H1 (cell line): ENCODE measurements at regions not wholly inside any gene's neighbourhood (a gene's known extent, or its start where the extent isn't known, plus 50 kb on each side); places are given as distances from the start of the nearest gene placed in this dataset.
A peak's percentile ranks its signal among the peaks of the same experiment; 100 is the strongest.

Experiments used
- CTCF ChIA-PET: fragments of 300-600 bp; sonication (Branson Sonifier 250); formaldehyde crosslinking; loops from one replicate; lab custom pipeline; 2021; ENCODE audit not compliant: partially characterized antibody; lab: Charles Lee
- POLR2A ChIA-PET: fragments of 300-600 bp; sonication (Branson Sonifier 250); formaldehyde crosslinking; loops from one replicate; lab custom pipeline; 2021; ENCODE audit warnings: inconsistent platforms; ENCODE audit not compliant: partially characterized antibody; lab: Charles Lee
- DNase-seq, 2 experiments: peaks; one replicate each; pipeline versions ENCODE4 v3.0.0 to v3.0.0-alpha.2; 2010 to 2022; ENCODE audit warnings: low spot score in 2 of 2, low read depth in 1 of 2, mixed read lengths in 1 of 2
- FAIRE-seq: peaks from 2 replicates; lab custom pipeline; 2011; peaks lifted over from hg19 to GRCh38; lab: Jason Lieb, UNC
- H2AFZ ChIP-seq: 2 replicates; pipeline ENCODE4 v1.8.1; 2012; ENCODE audit warnings: low read length, inconsistent platforms
- H2AK5ac ChIP-seq: 2 replicates; pipeline ENCODE4 v1.6.1; 2013; ENCODE audit warnings: low read depth, low read length
- H2BK120ac ChIP-seq: replicated peaks from 2 replicates; pipeline ENCODE3; 2013; ENCODE audit warnings: low read depth, low read length, inconsistent platforms
- H2BK12ac ChIP-seq: 2 replicates; pipeline ENCODE4 v1.6.1; 2013; ENCODE audit warnings: low read depth, low read length
- H2BK15ac ChIP-seq: 2 replicates; pipeline ENCODE4 v1.6.1; 2013; ENCODE audit warnings: low read length
- H2BK20ac ChIP-seq: 2 replicates; pipeline ENCODE4 v1.6.1; 2013; ENCODE audit warnings: low read length
- H2BK5ac ChIP-seq: 2 replicates; pipeline ENCODE4 v1.6.1; 2013; ENCODE audit warnings: low read depth, low read length
- H3K14ac ChIP-seq: 2 replicates; pipeline ENCODE4 v1.6.1; 2013; ENCODE audit warnings: inconsistent platforms; ENCODE audit not compliant: insufficient read length
- H3K18ac ChIP-seq: 2 replicates; pipeline ENCODE4 v1.6.1; 2013; ENCODE audit warnings: low read length; ENCODE audit errors: extremely low read depth
- H3K23ac ChIP-seq: 2 replicates; pipeline ENCODE4 v1.6.1; 2013; ENCODE audit warnings: inconsistent platforms; ENCODE audit not compliant: insufficient read length
- H3K23me2 ChIP-seq: 2 replicates; pipeline ENCODE4 v1.6.1; 2013; ENCODE audit warnings: low read depth, low read length
- H3K27ac ChIP-seq: 2 replicates; pipeline ENCODE4 v1.6.1; 2011; ENCODE audit warnings: low read depth, low read length, inconsistent platforms
- H3K27me3 ChIP-seq, 4 experiments: replicated peaks in 1 of 4; 1 replicate in 1 of 4; 2 replicates in 3 of 4; pipeline versions ENCODE4 v1.6.1 to v1.8.1; 2011 to 2013; ENCODE audit warnings: low read length in 3 of 4, mild to moderate bottlenecking in 3 of 4, inconsistent platforms in 2 of 4, mixed read lengths in 2 of 4, moderate library complexity in 1 of 4; ENCODE audit not compliant: control insufficient read depth in 3 of 4, insufficient read depth in 3 of 4; ENCODE audit errors: extremely low read depth in 1 of 4
- H3K36me3 ChIP-seq, 4 experiments: 2 replicates each; pipeline versions ENCODE4 v1.6.1 to v1.8.1; 2011 to 2013; ENCODE audit warnings: mild to moderate bottlenecking in 4 of 4, low read length in 3 of 4, moderate library complexity in 2 of 4, control low read depth in 1 of 4, inconsistent platforms in 1 of 4; ENCODE audit not compliant: insufficient read depth in 4 of 4, control insufficient read depth in 2 of 4
- H3K4ac ChIP-seq: replicated peaks from 2 replicates; pipeline ENCODE3; 2013; ENCODE audit warnings: low read length, low read depth, mixed read lengths, inconsistent platforms; ENCODE audit not compliant: insufficient read length
- H3K4me1 ChIP-seq, 4 experiments: replicated peaks in 1 of 4; 1 replicate in 1 of 4; 2 replicates in 3 of 4; pipeline versions ENCODE4 v1.6.1 to v1.8.1; 2011 to 2013; ENCODE audit warnings: low read length in 3 of 4, inconsistent platforms in 2 of 4, mixed read lengths in 1 of 4; ENCODE audit not compliant: insufficient read depth in 4 of 4, control insufficient read depth in 3 of 4
- H3K4me2 ChIP-seq, 2 experiments: 2 replicates each; pipeline versions ENCODE4 v1.6.1 to v1.8.1; 2011 to 2013; ENCODE audit warnings: low read depth in 2 of 2, low read length in 2 of 2, control low read depth in 1 of 2, inconsistent platforms in 1 of 2, mild to moderate bottlenecking in 1 of 2; ENCODE audit not compliant: insufficient read depth in 1 of 2
- H3K4me3 ChIP-seq, 4 experiments: fragments of 200-600, 300-600 bp in 1 of 4; sonication (generic), shearing (Covaris generic), sonication (Bioruptor Twin) in 1 of 4; 2 replicates each; pipeline versions ENCODE4 v1.5.1 to v1.8.1; 2011 to 2016; ENCODE audit warnings: low read length in 4 of 4, low read depth in 3 of 4, control low read depth in 2 of 4, inconsistent platforms in 2 of 4, mild to moderate bottlenecking in 2 of 4, mixed read lengths in 1 of 4, moderate library complexity in 1 of 4; ENCODE audit not compliant: insufficient read depth in 2 of 4; ENCODE audit errors: extremely low read depth in 1 of 4
- H3K56ac ChIP-seq: replicated peaks from 2 replicates; pipeline ENCODE3; 2013; ENCODE audit warnings: low read depth, mild to moderate bottlenecking, mixed read lengths, low read length, inconsistent platforms; ENCODE audit not compliant: insufficient read length
- H3K79me1 ChIP-seq: 2 replicates; pipeline ENCODE4 v1.6.1; 2013; ENCODE audit warnings: low read depth, low read length, control low read depth
- H3K79me2 ChIP-seq, 2 experiments: 2 replicates each; pipeline versions ENCODE4 v1.6.1 to v1.8.1; 2012 to 2013; ENCODE audit warnings: low read length in 2 of 2, mild to moderate bottlenecking in 2 of 2, inconsistent platforms in 1 of 2; ENCODE audit not compliant: insufficient read depth in 2 of 2, control insufficient read depth in 1 of 2
- H3K9ac ChIP-seq, 4 experiments: replicated peaks in 1 of 4; 1 replicate in 1 of 4; 2 replicates in 3 of 4; pipeline versions ENCODE4 v1.6.1 to v1.8.1; 2011 to 2013; ENCODE audit warnings: low read depth in 3 of 4, low read length in 3 of 4, control low read depth in 2 of 4, mild to moderate bottlenecking in 2 of 4, moderate library complexity in 2 of 4, inconsistent platforms in 1 of 4; ENCODE audit errors: extremely low read depth in 1 of 4
- H3K9me3 ChIP-seq, 2 experiments: 2 replicates each; pipeline versions ENCODE4 v1.6.1 to v1.8.1; 2012 to 2013; ENCODE audit warnings: mild to moderate bottlenecking in 2 of 2, moderate library complexity in 2 of 2, control low read depth in 1 of 2, inconsistent platforms in 1 of 2, low read depth in 1 of 2, low read length in 1 of 2, mixed read lengths in 1 of 2; ENCODE audit not compliant: insufficient read depth in 2 of 2
- H4K20me1 ChIP-seq, 2 experiments: replicated peaks in 1 of 2; 2 replicates each; pipeline versions ENCODE3 to v1.8.1; 2011 to 2013; ENCODE audit warnings: inconsistent platforms in 2 of 2, low read length in 2 of 2, mild to moderate bottlenecking in 1 of 2; ENCODE audit not compliant: insufficient read depth in 2 of 2, control insufficient read depth in 1 of 2
- H4K5ac ChIP-seq: 2 replicates; pipeline ENCODE4 v1.6.1; 2013; ENCODE audit warnings: low read length, low read depth, mixed read lengths, inconsistent platforms; ENCODE audit not compliant: insufficient read length
- H4K8ac ChIP-seq: 2 replicates; pipeline ENCODE4 v1.8.0; 2013; ENCODE audit warnings: mild to moderate bottlenecking, moderate library complexity, low read length, inconsistent platforms; ENCODE audit not compliant: insufficient read depth; ENCODE audit errors: extremely low read depth
- H4K91ac ChIP-seq: replicated peaks from 2 replicates; pipeline ENCODE3; 2013; ENCODE audit warnings: low read length, mixed read lengths, inconsistent platforms; ENCODE audit not compliant: insufficient read length
- CEBPB ChIP-seq: IDR thresholded peaks from 2 replicates; pipeline ENCODE4 v1.6.1; 2012; ENCODE audit warnings: low read depth, low read length
- KDM5A ChIP-seq: fragments of 200-600 bp; IDR thresholded peaks from 2 replicates; pipeline ENCODE4 v1.7.1; 2012; ENCODE audit warnings: mild to moderate bottlenecking, low read length, inconsistent platforms, mixed read lengths
- POLR2A ChIP-seq, 2 experiments: IDR thresholded peaks; 1 replicate in 1 of 2; 2 replicates in 1 of 2; pipeline ENCODE4 v1.6.1; 2011; ENCODE audit warnings: low read depth in 2 of 2, low read length in 2 of 2, mild to moderate bottlenecking in 2 of 2; ENCODE audit errors: control extremely low read depth in 1 of 2
- SAP30 ChIP-seq: fragments of 300-600 bp; sonication (generic); IDR thresholded peaks from 2 replicates; pipeline ENCODE4 v1.7.1; 2012; ENCODE audit warnings: low read length, moderate library complexity, mild to moderate bottlenecking, inconsistent platforms; ENCODE audit not compliant: insufficient read depth, insufficient replicate concordance
- SUZ12 ChIP-seq: fragments of 200-600 bp; sonication (generic); IDR thresholded peaks from 2 replicates; pipeline ENCODE4 v1.6.1; 2012; ENCODE audit warnings: mild to moderate bottlenecking, inconsistent platforms, low read length, moderate library complexity, mixed read lengths
- WGBS, 2 experiments: shearing (Covaris generic) in 1 of 2; methylation state at CpG; one replicate each; pipeline versions ENCODE4 v1.1.6 to v1.1.7; 2013 to 2015; ENCODE audit warnings: low lambda C conversion rate in 2 of 2, mixed read lengths in 2 of 2, inconsistent platforms in 1 of 2, low coverage in 1 of 2, missing lambda C conversion rate in 1 of 2; ENCODE audit not compliant: insufficient replicate concordance in 2 of 2, insufficient coverage in 1 of 2, insufficient read length in 1 of 2; ENCODE audit errors: extremely low coverage in 1 of 2, missing lambda C conversion rate in 1 of 2; 5-methylcytosine and 5-hydroxymethylcytosine counted together

DNA sequence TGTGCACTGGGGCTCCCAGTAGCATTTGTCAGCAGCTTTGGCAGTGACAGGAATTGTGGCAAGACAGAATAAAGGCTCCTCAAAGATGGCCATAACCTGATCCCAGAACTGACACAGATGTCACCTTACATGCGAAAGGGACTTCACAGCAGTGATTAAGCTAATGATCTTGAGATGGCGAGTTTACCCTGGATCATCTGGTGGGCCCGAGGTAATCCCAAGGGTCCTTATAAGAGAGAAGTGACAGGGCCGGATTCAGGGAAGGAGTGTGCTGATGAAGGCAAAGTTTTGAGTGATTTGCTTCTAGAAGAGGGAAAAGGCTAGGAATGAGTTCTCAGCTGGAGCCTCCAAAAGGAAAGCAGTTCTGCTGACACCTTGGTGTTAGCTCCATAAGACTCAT, 333.9 kb downstream of the LPIN1 start:
- no peaks in the 10 kb centered on the region for H3K23me2 ChIP-seq
- 79% methylated on average over 4 of the region's 4 CpGs; no CpG with 5 or more reads in 1 of the 2 experiments for WGBS, 2 experiments
- no peaks in the 10 kb centered on the region for H3K79me1 ChIP-seq
- H3K18ac ChIP-seq: peak overlapping the region; percentile 64; the same call in 1 of the 2 replicates
- POLR2A ChIA-PET: no interaction called here
- DNase-seq (no peak), FAIRE-seq (no peak)
- H2BK5ac ChIP-seq: no peak overlapping the region
- no peak overlapping the region for H3K4me2 ChIP-seq
- no peak overlapping the region for H4K91ac ChIP-seq
- CTCF ChIA-PET: interaction anchor here (1.2 kb wide), 1 partner anchor 16 kb away, joined by 3 read pairs; no protein-coding TSS in a partner anchor
- H2BK20ac ChIP-seq: peak overlapping the region; percentile 40; the same call in 1 of the 2 replicates
- no peaks in the 10 kb centered on the region for H3K9me3 ChIP-seq
- H2BK120ac ChIP-seq: no peak overlapping the region
- H4K20me1 ChIP-seq: no peaks in the 10 kb centered on the region
- no peak overlapping the region for H4K5ac ChIP-seq
- no peak overlapping the region for H3K14ac ChIP-seq
- H3K4ac ChIP-seq: no peak overlapping the region
- H3K36me3 ChIP-seq: no peaks in the 10 kb centered on the region
- peak overlapping the region; percentile 4; the same call in 1 of the 2 replicates for H2BK12ac ChIP-seq
- no peak overlapping the region for H3K23ac ChIP-seq
- no peaks in the 10 kb centered on the region for H3K79me2 ChIP-seq
- H3K9ac ChIP-seq: no peak overlapping the region
- no peak overlapping the region for H2BK15ac ChIP-seq
- H3K27me3 ChIP-seq: no peaks in the 10 kb centered on the region
- H3K4me1 ChIP-seq: peaks cover 2 to 29% (median 17%) of the 10 kb centered on the region in 4 experiments; a peak in 6 of 7 replicates
- no peak for TF ChIP-seq CEBPB
- no peak for TF ChIP-seq KDM5A
- TF ChIP-seq SAP30: no peak
- TF ChIP-seq SUZ12: no peak
- no peak for TF ChIP-seq POLR2A (IDR thresholded peaks at IDR 0.05; ENCODE audit: control extremely low read depth in 1 of 2, low read depth in 2 of 2, low read length in 2 of 2)
- no peak overlapping the region for H3K4me3 ChIP-seq
- H3K56ac ChIP-seq: no peak overlapping the region
- no peak overlapping the region for H2AFZ ChIP-seq
- H4K8ac ChIP-seq: no peak overlapping the region
- no peak overlapping the region for H3K27ac ChIP-seq
- no peak overlapping the region for H2AK5ac ChIP-seq
